NB4 (cell line): ENCODE measurements at regions not wholly inside any gene's neighbourhood (a gene's known extent, or its start where the extent isn't known, plus 50 kb on each side); places are given as distances from the start of the nearest gene placed in this dataset.

Experiments used
- DNase-seq: peaks from one replicate; pipeline ENCODE4 v3.0.0; 2010; ENCODE audit warnings: low read depth
- H3K4me3 ChIP-seq: one replicate; pipeline ENCODE4 v1.5.1; 2011; ENCODE audit warnings: mild to moderate bottlenecking, low read depth, low read length, moderate library complexity
- MYC ChIP-seq: IDR thresholded peaks from 2 replicates; pipeline ENCODE4 v1.6.1; 2011; ENCODE audit warnings: low read depth, low read length
- POLR2A ChIP-seq: IDR thresholded peaks from 2 replicates; pipeline ENCODE4 v1.6.1; 2011; ENCODE audit warnings: mild to moderate bottlenecking; ENCODE audit not compliant: insufficient read length; ENCODE audit errors: extremely low read depth
- TF ChIP-seq, protein P1 (sequence below): IDR thresholded peaks from one replicate; pipeline ENCODE4 v1.5.1; 2012; ENCODE audit warnings: low read depth, low read length
- TF ChIP-seq, protein P2 (sequence below): IDR thresholded peaks from 2 replicates; pipeline ENCODE4 v1.6.1; 2011; ENCODE audit warnings: low read depth, low read length

- no peak for DNase-seq
- no peak overlapping the region for H3K4me3 ChIP-seq
- TF ChIP-seq, protein P1, sequence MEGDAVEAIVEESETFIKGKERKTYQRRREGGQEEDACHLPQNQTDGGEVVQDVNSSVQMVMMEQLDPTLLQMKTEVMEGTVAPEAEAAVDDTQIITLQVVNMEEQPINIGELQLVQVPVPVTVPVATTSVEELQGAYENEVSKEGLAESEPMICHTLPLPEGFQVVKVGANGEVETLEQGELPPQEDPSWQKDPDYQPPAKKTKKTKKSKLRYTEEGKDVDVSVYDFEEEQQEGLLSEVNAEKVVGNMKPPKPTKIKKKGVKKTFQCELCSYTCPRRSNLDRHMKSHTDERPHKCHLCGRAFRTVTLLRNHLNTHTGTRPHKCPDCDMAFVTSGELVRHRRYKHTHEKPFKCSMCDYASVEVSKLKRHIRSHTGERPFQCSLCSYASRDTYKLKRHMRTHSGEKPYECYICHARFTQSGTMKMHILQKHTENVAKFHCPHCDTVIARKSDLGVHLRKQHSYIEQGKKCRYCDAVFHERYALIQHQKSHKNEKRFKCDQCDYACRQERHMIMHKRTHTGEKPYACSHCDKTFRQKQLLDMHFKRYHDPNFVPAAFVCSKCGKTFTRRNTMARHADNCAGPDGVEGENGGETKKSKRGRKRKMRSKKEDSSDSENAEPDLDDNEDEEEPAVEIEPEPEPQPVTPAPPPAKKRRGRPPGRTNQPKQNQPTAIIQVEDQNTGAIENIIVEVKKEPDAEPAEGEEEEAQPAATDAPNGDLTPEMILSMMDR, result no peak
- TF ChIP-seq MYC (no peak), POLR2A (no peak)
- TF ChIP-seq, protein P2, sequence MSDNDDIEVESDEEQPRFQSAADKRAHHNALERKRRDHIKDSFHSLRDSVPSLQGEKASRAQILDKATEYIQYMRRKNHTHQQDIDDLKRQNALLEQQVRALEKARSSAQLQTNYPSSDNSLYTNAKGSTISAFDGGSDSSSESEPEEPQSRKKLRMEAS, result no peak
Observed at GRCh38 chr4:183393446-183393845, 51.0 kb upstream of the CDKN2AIP start.

- H3K4me3 ChIP-seq, result no peak overlapping the region
- DNase-seq, result no peak
- TF ChIP-seq MYC (no peak), POLR2A (no peak)
- TF ChIP-seq, protein P1, result no peak
- TF ChIP-seq, protein P2, result no peak
Observed at GRCh38 chr4:183394166-183394951, 50.1 kb upstream of the CDKN2AIP start.
